ENCODE measurements at regions not wholly inside any gene's neighbourhood (a gene's known extent, or its start where the extent isn't known, plus 50 kb on each side); places are given as distances from the start of the nearest gene placed in this dataset.

GRCh38 chr9:8262625-8263622, 463.3 kb upstream of the DMAC1 start:
- TF ChIP-seq CTCF (IDR thresholded peaks at IDR 0.05; ENCODE audit: low read depth, low read length, missing control alignments), result no peak
- H3K4me3 ChIP-seq (replicated peaks; ENCODE audit: low read depth, low read length), result no peak overlapping the region
- DNase-seq (ENCODE audit: extremely low read depth, low read depth), result no peak

GRCh38 chr9:8261737-8262136, 462.2 kb upstream of the DMAC1 start:
- no peak for TF ChIP-seq CTCF (IDR thresholded peaks at IDR 0.05; ENCODE audit: low read depth, low read length, missing control alignments)
- no peak for DNase-seq (ENCODE audit: extremely low read depth, low read depth)
- no peak overlapping the region for H3K4me3 ChIP-seq (replicated peaks; ENCODE audit: low read depth, low read length)

GRCh38 chr9:8259028-8259427, 459.4 kb upstream of the DMAC1 start:
- no peak for TF ChIP-seq CTCF (IDR thresholded peaks at IDR 0.05; ENCODE audit: low read depth, low read length, missing control alignments)
- no peak overlapping the region for H3K4me3 ChIP-seq (replicated peaks; ENCODE audit: low read depth, low read length)
- no peak for DNase-seq (ENCODE audit: extremely low read depth, low read depth)

GRCh38 chr9:8256880-8257279, 457.3 kb upstream of the DMAC1 start:
- TF ChIP-seq CTCF (IDR thresholded peaks at IDR 0.05; ENCODE audit: low read depth, low read length, missing control alignments), result no peak
- no peak overlapping the region for H3K4me3 ChIP-seq (replicated peaks; ENCODE audit: low read depth, low read length)
- no peak for DNase-seq (ENCODE audit: extremely low read depth, low read depth)

GRCh38 chr9:8255850-8256249, 456.3 kb upstream of the DMAC1 start:
- no peak for DNase-seq (ENCODE audit: extremely low read depth, low read depth)
- no peak overlapping the region for H3K4me3 ChIP-seq (replicated peaks; ENCODE audit: low read depth, low read length)
- TF ChIP-seq CTCF (IDR thresholded peaks at IDR 0.05; ENCODE audit: low read depth, low read length, missing control alignments), result no peak

- TF ChIP-seq CTCF (IDR thresholded peaks at IDR 0.05; ENCODE audit: low read depth, low read length, missing control alignments), result no peak
- H3K4me3 ChIP-seq (replicated peaks; ENCODE audit: low read depth, low read length), result no peak overlapping the region
- DNase-seq (ENCODE audit: extremely low read depth, low read depth), result no peak
Observed at GRCh38 chr9:8254541-8254940, 455.0 kb upstream of the DMAC1 start.

Data from HFF-Myc (cell line).